Psoas muscle (tissue), 7 donors: ENCODE measurements at regions not wholly inside any gene's neighbourhood (a gene's known extent, or its start where the extent isn't known, plus 50 kb on each side); places are given as distances from the start of the nearest gene placed in this dataset.
A peak's percentile ranks its signal among the peaks of the same experiment; 100 is the strongest.
"Not testable (repeated sequence)": the region's sequence is repeated elsewhere in the genome, so short reads cannot be mapped to it uniquely, and the experiment has no call there.

Experiments
- ATAC-seq, 4 donors: fragments of 200-7000 bp; cut with Tn5 transposase; one replicate each; pipeline ENCODE4 v1.9.1; 2020; ENCODE audit warnings: moderate library complexity in 3 of 4, mild to moderate bottlenecking in 2 of 4
- DNase-seq, 2 donors: peaks; one replicate each; pipeline ENCODE4 v3.0.0-alpha.2; 2020
- H3K27ac ChIP-seq: fragments of 200-600 bp; one replicate; pipeline ENCODE4 v1.8.0; 2022
- H3K27me3 ChIP-seq, 3 donors: fragments of 200-600 bp in 1 of 3; one replicate each; pipeline versions ENCODE4 v1.6.1 to v1.8.0; 2013 to 2022; ENCODE audit warnings: low read length in 2 of 3, mild to moderate bottlenecking in 2 of 3, moderate library complexity in 1 of 3; ENCODE audit not compliant: insufficient read depth in 3 of 3
- H3K36me3 ChIP-seq, 2 donors: fragments of 200-600 bp in 1 of 2; one replicate each; pipeline versions ENCODE4 v1.6.1 to v1.8.0; 2013 to 2022; ENCODE audit warnings: low read depth in 1 of 2, mild to moderate bottlenecking in 1 of 2, moderate library complexity in 1 of 2; ENCODE audit not compliant: insufficient read depth in 1 of 2
- H3K4me1 ChIP-seq: fragments of 200-600 bp; one replicate; pipeline ENCODE4 v1.8.0; 2022
- H3K4me3 ChIP-seq: fragments of 200-600 bp; one replicate; pipeline ENCODE4 v1.8.0; 2022; ENCODE audit warnings: mild to moderate bottlenecking
- H3K9me3 ChIP-seq: fragments of 200-600 bp; one replicate; pipeline ENCODE4 v1.8.0; 2022
- WGBS, 3 donors: extraction: QIAGEN DNeasy Blood & Tissue Kit; methylation state at CpG; one replicate each; pipeline versions ENCODE4 v1.1.6 to v1.1.7; 2013; 5-methylcytosine and 5-hydroxymethylcytosine counted together
- intact Hi-C, 2 donors: fragments of 100-400 bp; cut with DNase I; formaldehyde crosslinking; loops; one replicate each; pipeline versions ENCODE4 v1.11.0 to v1.14.2; 2022
- TF ChIP-seq, protein P1 (sequence below): fragments of 200-600 bp; IDR thresholded peaks from one replicate; pipeline ENCODE4 v1.8.0; 2022; ENCODE audit warnings: antibody characterized with exemption
- donor health status: healthy with polysubstance abuse.
- donor health status: DM: no; HTN: no; CAD: no; lungs with moderate emphysema.
- donor health status: Bipolar disorder and iron deficiency.
- donor health status: healthy.
- donor health status: DM: yes; HTN: yes; CAD: no.
- donor health status: DM: no; HTN: no; CAD: no.
- donor health status: DM: yes; HTN: yes; CAD: no.

- peaks cover 2% of the 10 kb centered on the region for H3K9me3 ChIP-seq
- DNase-seq (peak in 1 of 2 donors; percentile 52), ATAC-seq (no peak)
- no peaks in the 10 kb centered on the region for H3K27me3 ChIP-seq
- no peak overlapping the region for H3K4me3 ChIP-seq
- intact Hi-C loops, result no loop called here
- H3K27ac ChIP-seq, result no peak overlapping the region
- no peaks in the 10 kb centered on the region for H3K36me3 ChIP-seq
- 85 to 91% (median 90%) methylated on average over 35 of the region's 35 CpGs for WGBS, 3 donors
- TF ChIP-seq, protein P1, sequence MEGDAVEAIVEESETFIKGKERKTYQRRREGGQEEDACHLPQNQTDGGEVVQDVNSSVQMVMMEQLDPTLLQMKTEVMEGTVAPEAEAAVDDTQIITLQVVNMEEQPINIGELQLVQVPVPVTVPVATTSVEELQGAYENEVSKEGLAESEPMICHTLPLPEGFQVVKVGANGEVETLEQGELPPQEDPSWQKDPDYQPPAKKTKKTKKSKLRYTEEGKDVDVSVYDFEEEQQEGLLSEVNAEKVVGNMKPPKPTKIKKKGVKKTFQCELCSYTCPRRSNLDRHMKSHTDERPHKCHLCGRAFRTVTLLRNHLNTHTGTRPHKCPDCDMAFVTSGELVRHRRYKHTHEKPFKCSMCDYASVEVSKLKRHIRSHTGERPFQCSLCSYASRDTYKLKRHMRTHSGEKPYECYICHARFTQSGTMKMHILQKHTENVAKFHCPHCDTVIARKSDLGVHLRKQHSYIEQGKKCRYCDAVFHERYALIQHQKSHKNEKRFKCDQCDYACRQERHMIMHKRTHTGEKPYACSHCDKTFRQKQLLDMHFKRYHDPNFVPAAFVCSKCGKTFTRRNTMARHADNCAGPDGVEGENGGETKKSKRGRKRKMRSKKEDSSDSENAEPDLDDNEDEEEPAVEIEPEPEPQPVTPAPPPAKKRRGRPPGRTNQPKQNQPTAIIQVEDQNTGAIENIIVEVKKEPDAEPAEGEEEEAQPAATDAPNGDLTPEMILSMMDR, result no peak
- no peaks in the 10 kb centered on the region for H3K4me1 ChIP-seq
Observed at GRCh38 chr22:11629661-11630385, 3898.2 kb upstream of the OR11H1 start.

DNA sequence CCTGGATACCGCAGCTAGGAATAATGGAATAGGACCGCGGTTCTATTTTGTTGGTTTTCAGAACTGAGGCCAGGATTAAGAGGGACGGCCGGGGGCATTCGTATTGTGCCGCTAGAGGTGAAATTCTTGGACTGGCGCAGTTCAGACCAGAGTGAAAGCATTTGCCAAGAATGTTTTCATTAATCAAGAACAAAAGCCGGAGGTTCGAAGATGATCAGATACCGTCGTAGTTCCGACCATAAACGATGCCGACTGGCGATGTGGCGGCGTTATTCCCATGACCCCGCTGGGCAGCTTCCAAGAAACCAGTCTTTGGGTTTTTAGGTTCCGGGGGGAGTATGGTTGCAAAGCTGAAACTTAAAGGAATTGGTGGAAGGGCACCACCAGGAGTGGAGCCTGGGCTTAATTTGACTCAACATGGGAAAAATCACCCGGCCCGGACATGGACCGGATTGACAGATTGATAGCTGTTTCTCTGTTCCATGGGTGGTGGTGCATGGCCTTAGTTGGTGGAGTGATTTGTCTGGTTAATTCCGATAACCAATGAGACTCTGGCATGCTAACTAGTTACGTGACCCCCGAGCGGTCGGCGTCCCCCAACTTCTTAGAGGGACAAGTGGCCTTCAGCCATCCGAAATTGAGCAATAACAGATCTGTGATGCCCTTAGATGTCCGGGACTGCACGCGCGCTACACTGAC is 3897.5 kb upstream of the OR11H1 start:
- intact Hi-C loops, H3K36me3 ChIP-seq, H3K9me3 ChIP-seq, H3K4me1 ChIP-seq, DNase-seq, H3K4me3 ChIP-seq, ATAC-seq, H3K27me3 ChIP-seq, H3K27ac ChIP-seq: not testable (repeated sequence)
- 88 to 92% (median 88%) methylated on average over 34 of the region's 34 CpGs for WGBS, 3 donors
